GM21825 (cell line): ENCODE measurements at regions not wholly inside any gene's neighbourhood (a gene's known extent, or its start where the extent isn't known, plus 50 kb on each side); places are given as distances from the start of the nearest gene placed in this dataset.

Source experiments
- ATAC-seq: cut with Tn5 transposase; IDR thresholded peaks from one replicate; pipeline ENCODE4 v1.9.1; 2021; ENCODE audit warnings: mild to moderate bottlenecking, moderate library complexity; ENCODE audit not compliant: unreplicated experiment

- ATAC-seq: no peak
Observed at GRCh38 chr1:201589186-201589585, 50.3 kb downstream of the NAV1 start.

- no peak for ATAC-seq
Observed at GRCh38 chr1:201590474-201590873, 51.5 kb downstream of the NAV1 start.

GRCh38 chr1:201591348-201591747 is 52.4 kb downstream of the NAV1 start:
- ATAC-seq: no peak

- ATAC-seq: no peak
Observed at GRCh38 chr1:201591981-201592380, 53.1 kb downstream of the NAV1 start.

DNA sequence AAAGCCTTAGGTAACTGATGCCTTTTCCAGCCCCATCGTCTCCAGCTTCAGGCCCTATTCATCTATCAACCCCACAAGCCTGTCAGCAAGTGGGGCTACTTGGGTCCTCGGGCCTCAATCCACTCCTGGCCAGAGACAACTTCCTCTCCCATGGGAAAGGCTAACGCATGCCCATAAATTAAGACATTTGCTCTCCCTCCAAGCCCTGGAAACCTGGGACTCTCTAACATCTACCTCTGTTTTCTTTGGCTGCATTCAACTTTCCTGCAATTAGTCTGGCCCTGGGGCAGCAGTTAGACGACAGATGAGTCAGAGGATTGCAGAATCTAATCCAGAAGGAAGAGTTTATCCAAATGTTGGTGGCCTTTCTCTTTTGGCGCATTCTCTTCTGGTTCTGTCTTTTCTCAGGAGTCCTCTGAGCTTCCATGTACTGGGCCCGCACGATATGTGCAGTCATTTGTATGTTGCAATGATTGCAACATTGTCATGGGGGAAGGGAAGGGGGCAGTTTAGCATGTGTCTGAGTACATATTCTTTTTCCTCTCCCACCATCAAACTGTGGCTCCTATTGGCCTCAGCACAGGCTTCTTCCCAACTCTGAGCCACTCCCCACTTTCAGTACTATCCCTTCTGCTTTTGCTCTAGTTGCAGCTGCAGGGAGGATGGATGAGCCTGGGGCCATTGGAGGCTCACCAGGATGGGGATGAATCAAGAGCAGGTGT is 54.4 kb downstream of the NAV1 start:
- no peak for ATAC-seq

DNA sequence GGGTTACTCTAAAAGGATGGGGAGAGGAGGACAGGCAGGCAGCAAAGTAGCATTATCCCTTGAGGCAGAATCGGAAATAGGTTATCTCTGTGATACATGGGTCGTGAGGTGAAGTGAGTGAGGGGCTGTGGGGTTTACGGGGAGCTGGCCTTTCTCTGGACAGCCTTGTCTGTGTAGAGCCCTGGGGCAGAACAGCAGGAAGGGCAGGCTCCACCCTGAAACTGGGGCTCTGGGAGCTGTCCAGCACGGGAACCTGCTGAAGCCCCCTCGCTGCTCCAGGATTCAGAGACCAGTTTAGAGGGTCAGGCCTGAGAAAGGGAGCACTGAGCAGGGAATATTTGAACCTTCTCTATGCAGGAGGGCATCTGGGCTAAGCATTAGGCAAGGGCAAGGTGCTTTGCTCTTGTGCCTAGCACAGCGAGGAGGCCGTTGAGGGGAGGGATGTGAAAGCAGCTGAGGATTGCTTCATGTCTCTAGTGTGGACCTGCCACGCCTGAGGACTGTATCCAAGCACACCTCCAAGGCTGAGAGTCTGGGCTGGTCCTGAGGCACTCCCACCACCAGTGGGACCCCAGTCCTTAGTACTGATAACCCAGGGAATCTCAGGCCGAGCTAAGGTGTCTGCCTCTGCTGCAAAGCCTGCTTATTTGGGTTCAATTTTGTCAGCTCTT is 55.8 kb downstream of the NAV1 start:
- no peak for ATAC-seq

DNA sequence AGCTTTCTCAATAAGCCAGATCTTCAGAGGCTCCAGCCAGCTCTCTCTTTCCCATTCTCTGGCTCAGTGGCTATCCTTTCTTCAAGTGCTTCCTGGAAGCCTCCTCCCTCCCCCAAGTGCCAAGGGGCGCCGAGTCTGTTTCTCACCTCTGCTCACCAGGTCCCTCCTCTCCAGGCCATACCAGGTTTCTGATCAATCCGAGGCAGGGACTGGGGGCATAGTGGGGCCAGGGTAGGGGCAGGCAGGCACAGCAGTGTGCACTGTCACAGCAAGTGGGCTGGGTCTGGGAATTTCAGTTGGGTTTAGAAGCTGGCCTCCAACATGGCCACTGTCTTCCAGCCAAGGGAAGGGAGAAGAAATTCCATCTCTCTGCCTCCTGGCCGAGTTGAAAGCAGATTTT is 56.5 kb downstream of the NAV1 start:
- ATAC-seq: no peak

- no peak for ATAC-seq
Observed at GRCh38 chr1:201596101-201596868, 57.4 kb downstream of the NAV1 start.

DNA sequence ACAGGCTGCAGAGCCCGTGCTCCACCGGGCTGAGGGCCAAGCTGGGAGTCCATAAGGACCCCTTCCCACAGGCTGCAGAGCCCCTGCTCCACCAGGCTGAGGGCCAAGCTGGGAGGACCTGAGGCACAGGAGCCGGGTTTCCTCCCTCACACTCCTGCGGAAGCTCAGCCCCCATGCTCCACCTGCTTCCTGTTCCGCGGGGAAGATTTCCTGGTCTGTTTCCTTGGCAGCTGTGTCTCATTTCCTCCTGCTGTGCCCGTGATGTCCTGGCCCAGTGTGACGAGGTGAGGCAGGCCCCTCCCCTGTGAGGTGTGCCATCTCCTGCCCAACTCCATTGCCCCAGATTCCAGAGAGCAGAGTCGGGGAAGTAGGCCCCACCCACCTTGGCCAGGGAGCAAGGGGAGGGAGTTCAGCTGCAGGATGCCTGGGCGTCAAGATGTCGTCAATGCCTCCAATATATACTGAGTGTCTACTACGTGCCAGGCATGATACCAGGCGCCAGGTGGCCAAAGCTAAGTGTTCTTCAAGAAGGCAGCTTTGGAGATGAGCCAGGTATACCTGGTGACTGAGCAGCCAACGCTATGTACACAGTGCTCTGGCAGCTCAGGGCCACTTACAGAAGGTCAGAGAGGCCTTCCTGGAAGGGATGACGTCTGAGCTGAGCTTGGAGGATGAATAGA is 58.8 kb downstream of the NAV1 start:
- ATAC-seq: no peak

DNA sequence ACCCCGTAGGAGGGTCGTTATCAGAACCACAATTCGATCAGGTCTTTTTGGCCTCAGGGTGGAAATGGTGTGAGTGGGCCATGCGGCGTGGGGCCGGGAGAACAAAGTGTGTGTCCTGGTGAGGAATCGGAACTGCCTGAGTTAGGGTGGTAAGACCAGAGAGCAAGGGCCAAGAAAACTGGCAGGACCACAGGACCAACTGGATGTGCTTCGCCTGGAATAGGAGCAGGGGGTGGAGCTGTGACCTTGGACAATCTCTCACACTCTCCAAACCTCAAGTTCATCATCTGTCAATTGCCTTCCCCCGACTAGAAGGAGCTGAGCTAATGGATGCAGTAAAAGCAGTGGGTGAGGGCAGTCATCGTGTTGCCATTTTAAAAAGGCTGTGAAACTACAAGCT is 59.5 kb downstream of the NAV1 start:
- no peak for ATAC-seq

DNA sequence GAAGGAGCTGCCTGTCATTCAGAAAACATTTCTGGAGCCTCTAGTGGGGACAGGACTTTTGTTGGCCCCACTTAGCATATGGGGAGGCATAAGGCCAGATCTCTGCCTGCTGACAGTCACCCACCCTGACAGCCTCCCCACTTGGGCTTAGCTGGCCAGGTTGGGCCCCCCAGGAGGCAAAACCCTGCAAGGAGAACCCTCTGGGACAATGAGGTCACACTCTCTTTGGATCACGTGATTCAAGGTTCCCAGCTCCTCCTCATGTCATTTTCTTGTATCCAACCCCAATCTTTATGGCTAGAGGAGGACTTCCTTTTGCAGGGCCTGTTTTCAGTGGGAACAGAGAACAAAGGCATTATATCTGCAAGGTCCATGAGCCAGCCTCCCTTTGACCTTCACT is 60.0 kb downstream of the NAV1 start:
- ATAC-seq: no peak

- no peak for ATAC-seq
Observed at GRCh38 chr1:201599548-201599947, 60.6 kb downstream of the NAV1 start.

DNA sequence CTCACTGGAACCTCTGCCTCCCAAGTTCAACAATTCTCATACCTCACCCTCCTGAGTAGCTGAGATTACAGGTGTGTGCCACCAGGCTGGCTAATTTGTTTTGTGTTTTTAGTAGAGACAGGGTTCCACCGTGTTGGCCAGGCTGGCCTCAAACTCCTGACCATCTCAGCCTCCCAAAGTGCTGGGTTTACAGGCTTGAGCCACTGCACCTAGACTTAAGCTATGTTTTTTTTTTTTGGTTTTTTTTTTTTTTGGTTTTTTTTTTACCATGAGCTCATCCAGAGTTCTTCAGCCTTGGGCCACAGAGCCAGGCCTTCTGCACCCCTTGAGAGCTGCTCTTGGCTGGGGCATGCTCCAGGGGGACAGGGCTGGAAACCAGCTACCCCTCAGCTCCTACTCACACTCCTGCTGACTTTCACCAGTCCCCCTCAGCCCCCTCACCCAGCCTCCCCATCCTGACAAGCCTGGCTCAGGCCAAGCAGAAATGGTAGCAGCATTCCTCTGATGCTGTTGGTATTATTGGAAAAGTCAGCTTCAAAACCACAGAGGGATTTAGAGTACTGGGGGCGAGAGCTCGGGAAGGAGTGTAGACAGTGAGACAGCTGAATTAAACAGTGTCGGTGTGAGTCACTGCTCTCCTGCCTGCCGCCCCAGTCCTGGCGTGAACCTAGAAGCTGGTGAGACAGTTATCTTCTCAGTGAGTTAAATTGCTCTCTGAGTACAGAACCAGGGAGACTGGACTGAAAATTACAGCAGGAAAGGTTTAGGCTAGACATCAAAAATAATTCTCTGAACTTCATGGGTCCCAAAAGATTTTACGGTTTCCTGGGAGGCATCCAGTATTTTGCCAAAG is 63.7 kb downstream of the NAV1 start:
- ATAC-seq: no peak

DNA sequence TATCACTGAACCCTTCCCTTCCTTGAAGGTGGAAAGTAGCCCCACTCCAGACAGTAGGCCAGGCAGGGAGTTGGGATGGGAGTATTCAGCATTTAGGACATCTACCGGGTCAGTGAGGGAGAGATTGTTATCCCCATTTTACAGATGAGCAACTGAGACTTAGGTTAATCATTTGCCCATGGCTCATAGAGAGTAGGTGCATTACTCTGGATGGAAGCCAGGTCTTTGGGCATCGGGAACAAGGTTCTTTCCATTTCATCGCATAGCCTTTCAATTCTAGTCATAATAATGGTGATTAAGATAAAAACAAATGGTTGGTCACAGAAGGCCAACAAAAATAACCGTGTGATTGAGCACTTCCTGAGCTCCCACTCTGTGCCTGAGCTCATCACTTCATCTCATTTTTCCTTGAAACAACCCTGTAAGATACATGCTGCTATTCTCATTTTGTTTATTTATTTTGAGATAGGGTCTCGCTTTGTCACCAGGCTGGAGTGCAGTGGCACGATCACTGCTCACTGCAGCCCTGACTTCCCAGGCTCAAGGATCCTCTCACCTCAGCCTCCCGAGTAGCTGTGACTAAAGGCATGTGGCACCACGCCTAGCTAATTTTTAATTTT is 64.8 kb downstream of the NAV1 start:
- ATAC-seq: no peak

- ATAC-seq: no peak
Observed at GRCh38 chr1:201605385-201606010, 66.6 kb downstream of the NAV1 start.

GRCh38 chr1:201606096-201606495 is 67.2 kb downstream of the NAV1 start:
- no peak for ATAC-seq

GRCh38 chr1:201606623-201607022 is 67.7 kb downstream of the NAV1 start:
- ATAC-seq: no peak

GRCh38 chr1:201608635-201609395 is 69.9 kb downstream of the NAV1 start:
- ATAC-seq: no peak
